Right lobe of liver (tissue), 6 donors: ENCODE measurements at regions not wholly inside any gene's neighbourhood (a gene's known extent, or its start where the extent isn't known, plus 50 kb on each side); places are given as distances from the start of the nearest gene placed in this dataset.
A peak's percentile ranks its signal among the peaks of the same experiment; 100 is the strongest.

Experiments
- ATAC-seq, 4 donors: fragments of 200-7000 bp; cut with Tn5 transposase; one replicate each; pipeline ENCODE4 v1.9.1; 2020; ENCODE audit warnings: mild to moderate bottlenecking in 4 of 4, moderate library complexity in 4 of 4
- DNase-seq, 3 donors: peaks; one replicate each; pipeline ENCODE4 v3.0.0-alpha.2; 2020
- H3K27ac ChIP-seq, 3 donors: fragments of 200-600 bp; one replicate each; pipeline ENCODE4 v1.8.0; 2022
- H3K27me3 ChIP-seq, 2 donors: fragments of 200-600 bp; one replicate each; pipeline ENCODE4 v1.8.0; 2022
- H3K36me3 ChIP-seq, 4 donors: fragments of 200-600 bp; sonication (generic) in 1 of 4; one replicate each; pipeline versions ENCODE4 v1.5.1 to v1.8.0; 2017 to 2022; ENCODE audit warnings: control low read depth in 1 of 4
- H3K4me1 ChIP-seq, 4 donors: fragments of 200-600 bp; sonication (generic) in 1 of 4; one replicate each; pipeline versions ENCODE4 v1.5.1 to v1.8.0; 2017 to 2022; ENCODE audit warnings: control low read depth in 1 of 4
- H3K4me3 ChIP-seq, 3 donors: fragments of 200-600 bp; one replicate each; pipeline ENCODE4 v1.8.0; 2022
- H3K9me3 ChIP-seq, 4 donors: fragments of 200-600 bp; sonication (generic) in 1 of 4; one replicate each; pipeline versions ENCODE4 v1.5.1 to v1.8.0; 2017 to 2022; ENCODE audit warnings: control low read depth in 1 of 4
- CTCF ChIP-seq, 4 donors: fragments of 200-600 bp in 3 of 4; fragments of 450-650 bp in 1 of 4; IDR thresholded peaks; one replicate each; pipeline versions ENCODE4 v1.5.1 to v1.8.0; 2016 to 2022; ENCODE audit warnings: antibody characterized with exemption in 4 of 4, mild to moderate bottlenecking in 2 of 4
- POLR2A ChIP-seq: fragments of 450-650 bp; IDR thresholded peaks from one replicate; pipeline ENCODE4 v1.6.1; 2017; ENCODE audit warnings: antibody characterized with exemption, mild to moderate bottlenecking
- WGBS: methylation state at CpG from one replicate; pipeline ENCODE4 v1.1.6; 2018; ENCODE audit warnings: low coverage, low lambda C conversion rate; ENCODE audit not compliant: insufficient coverage; ENCODE audit errors: missing lambda C conversion rate; 5-methylcytosine and 5-hydroxymethylcytosine counted together
- intact Hi-C, 2 donors: fragments of 100-400 bp; cut with DNase I; formaldehyde crosslinking; loops; one replicate each; pipeline versions ENCODE4 v1.11.2 to v1.14.1; 2022
- donor health status: DM: no; HTN: yes; CAD: no.
- donor health status: DM: no; HTN: no; CAD: no.
- donor health status: DM: no; HTN: no; CAD: no.
- donor health status: DM: no; HTN: yes; CAD: no.
- donor health status: DM: no; HTN: yes; CAD: no.

- H3K9me3 ChIP-seq: no peaks in the 10 kb centered on the region
- no peak overlapping the region for H3K4me3 ChIP-seq
- intact Hi-C loops: no loop called here
- peak; percentile 86 to 88 (median 87) for ATAC-seq
- DNase-seq: peak in 2 of 3 donors; percentile 46 to 67
- no peaks in the 10 kb centered on the region for H3K27me3 ChIP-seq
- no peaks in the 10 kb centered on the region for H3K36me3 ChIP-seq
- peaks cover 0 to 23% (median 9%) of the 10 kb centered on the region in 4 donors for H3K4me1 ChIP-seq
- H3K27ac ChIP-seq: peak overlapping the region in 1 of 3 donors; percentile 51
- TF ChIP-seq CTCF (IDR thresholded peaks at IDR 0.05) (no peak), POLR2A (no peak)
- WGBS: 22% methylated on average over 2 of the region's 2 CpGs
Measured at GRCh38 chr2:236703373-236703709, 133.7 kb downstream of the ACKR3 start.

- intact Hi-C loops: no loop called here
- Histone ChIP-seq H3K9me3 (no peaks in the 10 kb centered on the region), H3K4me3 (no peak overlapping the region), H3K4me1 (peaks cover 0 to 23% (median 9%) of the 10 kb centered on the region in 4 donors), H3K27ac (peak overlapping the region in 2 of 3 donors; percentile 15 to 51), H3K27me3 (no peaks in the 10 kb centered on the region), H3K36me3 (no peaks in the 10 kb centered on the region)
- DNase-seq (no peak), ATAC-seq (no peak)
- whole genome bisulfite sequencing: 86% methylated on average over 8 of the region's 10 CpGs
- TF ChIP-seq CTCF (IDR thresholded peaks at IDR 0.05): no peak
- no peak for TF ChIP-seq POLR2A
Measured at GRCh38 chr2:236703906-236704305, 134.3 kb downstream of the ACKR3 start.

GRCh38 chr2:236704887-236705286 is 135.3 kb downstream of the ACKR3 start:
- no peaks in the 10 kb centered on the region for H3K27me3 ChIP-seq
- H3K27ac ChIP-seq: no peak overlapping the region
- ATAC-seq: no peak
- no peak overlapping the region for H3K4me3 ChIP-seq
- intact Hi-C loops: no loop called here
- no peaks in the 10 kb centered on the region for H3K36me3 ChIP-seq
- H3K9me3 ChIP-seq: no peaks in the 10 kb centered on the region
- peaks cover 0 to 23% (median 9%) of the 10 kb centered on the region in 4 donors for H3K4me1 ChIP-seq
- TF ChIP-seq CTCF (IDR thresholded peaks at IDR 0.05) (no peak), POLR2A (no peak)
- DNase-seq: no peak
- WGBS: 100% methylated on average over 5 of the region's 6 CpGs

GRCh38 chr2:236705295-236706105 is 135.9 kb downstream of the ACKR3 start:
- Histone ChIP-seq H3K4me3 (no peak overlapping the region), H3K36me3 (no peaks in the 10 kb centered on the region), H3K27ac (peak overlapping the region in 1 of 3 donors; percentile 51), H3K4me1 (peaks cover 0 to 23% (median 9%) of the 10 kb centered on the region in 4 donors), H3K9me3 (no peaks in the 10 kb centered on the region), H3K27me3 (no peaks in the 10 kb centered on the region)
- ATAC-seq (peak in 2 of 4 donors; percentile 3 to 4), DNase-seq (no peak)
- no peak for TF ChIP-seq CTCF (IDR thresholded peaks at IDR 0.05)
- TF ChIP-seq POLR2A: no peak
- intact Hi-C loops: no loop called here
- WGBS: 48% methylated on average over 9 of the region's 12 CpGs
